GM13976 (cell line): ENCODE measurements at regions not wholly inside any gene's neighbourhood (a gene's known extent, or its start where the extent isn't known, plus 50 kb on each side); places are given as distances from the start of the nearest gene placed in this dataset.

Experiments used
- DNase-seq: peaks from one replicate; pipeline ENCODE4 v3.0.0; 2012; ENCODE audit warnings: low spot score
- in situ Hi-C: fragments of 300-500 bp; cut with MboI; formaldehyde crosslinking; loops from one replicate; pipeline ENCODE4 v1.12.0; 2022; ENCODE audit warnings: low sequenced_read_pairs, mixed read lengths, inconsistent platforms; ENCODE audit not compliant: unreplicated experiment
- TF ChIP-seq, protein P1 (sequence below): IDR thresholded peaks from 2 replicates; pipeline ENCODE4 v1.5.1; 2012; ENCODE audit warnings: borderline replicate concordance, mild to moderate bottlenecking; ENCODE audit not compliant: insufficient read depth; ENCODE audit errors: extremely low read depth, missing control alignments, control extremely low read depth

DNA sequence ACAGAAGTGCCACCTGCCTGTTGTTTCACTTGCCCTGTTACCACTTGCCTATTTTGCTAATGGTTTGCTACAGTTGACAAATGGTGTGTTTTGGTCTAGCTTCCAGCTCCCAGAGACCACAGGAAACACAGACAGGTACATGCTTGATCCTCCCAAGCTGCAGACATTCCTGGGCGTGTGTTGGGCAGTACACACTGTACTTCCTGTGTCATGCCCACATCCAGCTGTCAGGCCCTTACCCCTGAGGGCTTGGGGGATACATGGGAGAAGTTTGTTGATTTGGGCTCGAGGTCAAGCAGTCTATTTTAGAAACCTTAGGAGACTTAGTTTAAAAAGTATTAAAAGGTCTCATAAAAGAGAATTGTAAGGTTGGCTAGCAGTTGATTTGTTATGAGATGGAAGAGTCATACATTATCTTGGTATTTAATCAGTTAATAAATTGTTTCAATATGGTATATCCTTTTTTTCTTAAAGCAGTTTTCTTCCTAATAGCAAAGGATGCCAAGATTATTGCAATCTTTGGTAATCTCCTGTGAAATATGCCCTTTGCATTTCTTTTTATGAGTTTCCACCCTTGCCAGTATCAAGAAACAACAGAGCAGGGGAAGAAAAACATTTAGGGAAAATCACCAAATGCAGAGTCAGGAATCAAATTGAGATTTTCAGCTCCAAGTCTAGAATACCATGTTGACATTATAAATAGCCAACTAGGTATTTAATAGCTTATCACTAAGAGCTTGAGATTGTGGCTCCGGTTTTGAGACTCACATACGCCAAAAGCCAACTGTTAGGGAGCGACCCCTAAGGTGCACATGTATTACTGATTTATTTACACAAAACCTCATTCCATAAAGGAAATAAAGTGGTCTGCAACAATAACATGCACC is 52.3 kb upstream of the CD180 start:
- no peak for DNase-seq
- TF ChIP-seq, protein P1, sequence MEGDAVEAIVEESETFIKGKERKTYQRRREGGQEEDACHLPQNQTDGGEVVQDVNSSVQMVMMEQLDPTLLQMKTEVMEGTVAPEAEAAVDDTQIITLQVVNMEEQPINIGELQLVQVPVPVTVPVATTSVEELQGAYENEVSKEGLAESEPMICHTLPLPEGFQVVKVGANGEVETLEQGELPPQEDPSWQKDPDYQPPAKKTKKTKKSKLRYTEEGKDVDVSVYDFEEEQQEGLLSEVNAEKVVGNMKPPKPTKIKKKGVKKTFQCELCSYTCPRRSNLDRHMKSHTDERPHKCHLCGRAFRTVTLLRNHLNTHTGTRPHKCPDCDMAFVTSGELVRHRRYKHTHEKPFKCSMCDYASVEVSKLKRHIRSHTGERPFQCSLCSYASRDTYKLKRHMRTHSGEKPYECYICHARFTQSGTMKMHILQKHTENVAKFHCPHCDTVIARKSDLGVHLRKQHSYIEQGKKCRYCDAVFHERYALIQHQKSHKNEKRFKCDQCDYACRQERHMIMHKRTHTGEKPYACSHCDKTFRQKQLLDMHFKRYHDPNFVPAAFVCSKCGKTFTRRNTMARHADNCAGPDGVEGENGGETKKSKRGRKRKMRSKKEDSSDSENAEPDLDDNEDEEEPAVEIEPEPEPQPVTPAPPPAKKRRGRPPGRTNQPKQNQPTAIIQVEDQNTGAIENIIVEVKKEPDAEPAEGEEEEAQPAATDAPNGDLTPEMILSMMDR, result no peak
- in situ Hi-C loops, result loop anchor here (10.0 to 25.0 kb wide), 3 partner anchors 1006 to 1763 kb away; no protein-coding TSS in a partner anchor

DNA sequence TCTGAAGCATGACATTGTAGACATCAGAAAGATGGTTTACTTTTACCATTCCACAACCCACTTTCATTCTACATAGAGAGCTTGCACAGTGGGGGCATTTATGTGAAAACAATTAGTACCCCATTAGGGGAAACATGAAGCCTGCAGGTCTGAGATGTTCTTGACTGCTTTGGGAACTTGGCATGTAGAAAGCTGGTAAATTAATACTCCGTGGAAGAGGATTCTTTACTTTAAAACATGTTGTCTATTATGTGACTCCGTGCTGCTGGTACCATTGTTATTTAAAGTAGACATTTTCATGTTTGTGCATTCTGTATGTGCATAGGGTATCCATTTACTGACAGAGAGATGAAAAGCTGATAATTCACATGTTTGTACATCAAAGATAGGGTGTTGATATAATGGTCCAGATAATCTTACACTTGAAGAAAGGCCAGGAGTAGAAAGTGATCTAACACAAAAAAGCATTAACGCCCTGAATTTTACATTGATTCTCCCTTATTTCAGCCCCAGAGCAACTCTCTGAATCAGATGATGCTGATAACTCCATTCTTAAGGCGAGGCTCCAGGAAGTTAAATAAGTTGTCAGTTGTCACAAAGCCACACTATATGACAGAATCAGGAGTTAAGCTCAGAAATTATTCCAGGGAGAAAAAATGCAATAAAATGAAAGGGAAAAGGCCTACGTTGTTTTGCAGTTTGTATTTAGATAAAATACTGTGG is 50.1 kb upstream of the CD180 start:
- TF ChIP-seq, protein P1, result no peak
- DNase-seq, result no peak
- in situ Hi-C loops, result loop anchor here (10.0 to 25.0 kb wide), 3 partner anchors 1008 to 1766 kb away; no protein-coding TSS in a partner anchor
